ENCODE measurements at regions not wholly inside any gene's neighbourhood (a gene's known extent, or its start where the extent isn't known, plus 50 kb on each side); places are given as distances from the start of the nearest gene placed in this dataset.
A peak's percentile ranks its signal among the peaks of the same experiment; 100 is the strongest.

DNA sequence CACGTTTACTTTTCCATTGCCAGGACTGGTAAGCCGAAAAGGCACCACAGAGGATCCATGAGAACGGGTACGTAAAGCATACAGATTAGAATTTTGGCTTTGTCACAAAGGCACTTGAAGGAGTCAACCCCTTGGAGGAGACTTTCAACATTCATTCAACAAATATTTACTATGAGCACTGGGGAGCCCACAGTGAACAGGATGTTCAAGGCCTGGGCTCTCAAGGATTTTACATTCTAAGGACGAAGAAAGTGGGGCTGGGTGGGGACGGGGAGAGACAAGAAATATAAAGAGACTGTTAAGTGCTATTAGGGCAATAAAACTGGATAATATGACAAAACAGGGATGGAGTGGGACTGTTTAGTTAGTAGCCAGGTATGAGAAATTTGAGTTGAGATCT is 66.0 kb downstream of the KLF4 start:
- no peaks in the 10 kb centered on the region for H3K36me3 ChIP-seq (ENCODE audit: insufficient read depth in 1 of 2, low read depth in 1 of 2)
- 87 to 94% (median 92%) methylated on average over 6 of the region's 6 CpGs for WGBS, 3 donors
- H3K4me1 ChIP-seq, result peaks cover 5% of the 10 kb centered on the region
- no peak overlapping the region for H3K27ac ChIP-seq
- H3K9me3 ChIP-seq, result no peaks in the 10 kb centered on the region
- TF ChIP-seq, protein P1, sequence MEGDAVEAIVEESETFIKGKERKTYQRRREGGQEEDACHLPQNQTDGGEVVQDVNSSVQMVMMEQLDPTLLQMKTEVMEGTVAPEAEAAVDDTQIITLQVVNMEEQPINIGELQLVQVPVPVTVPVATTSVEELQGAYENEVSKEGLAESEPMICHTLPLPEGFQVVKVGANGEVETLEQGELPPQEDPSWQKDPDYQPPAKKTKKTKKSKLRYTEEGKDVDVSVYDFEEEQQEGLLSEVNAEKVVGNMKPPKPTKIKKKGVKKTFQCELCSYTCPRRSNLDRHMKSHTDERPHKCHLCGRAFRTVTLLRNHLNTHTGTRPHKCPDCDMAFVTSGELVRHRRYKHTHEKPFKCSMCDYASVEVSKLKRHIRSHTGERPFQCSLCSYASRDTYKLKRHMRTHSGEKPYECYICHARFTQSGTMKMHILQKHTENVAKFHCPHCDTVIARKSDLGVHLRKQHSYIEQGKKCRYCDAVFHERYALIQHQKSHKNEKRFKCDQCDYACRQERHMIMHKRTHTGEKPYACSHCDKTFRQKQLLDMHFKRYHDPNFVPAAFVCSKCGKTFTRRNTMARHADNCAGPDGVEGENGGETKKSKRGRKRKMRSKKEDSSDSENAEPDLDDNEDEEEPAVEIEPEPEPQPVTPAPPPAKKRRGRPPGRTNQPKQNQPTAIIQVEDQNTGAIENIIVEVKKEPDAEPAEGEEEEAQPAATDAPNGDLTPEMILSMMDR (IDR thresholded peaks at IDR 0.05), result no peak
- ATAC-seq, result no peak
- intact Hi-C loops (cut with DNase I), result no loop called here
- no peak overlapping the region for H3K4me3 ChIP-seq
- no peak for DNase-seq
- H3K27me3 ChIP-seq (ENCODE audit: insufficient read depth in 3 of 3, low read length in 2 of 3), result no peaks in the 10 kb centered on the region

DNA sequence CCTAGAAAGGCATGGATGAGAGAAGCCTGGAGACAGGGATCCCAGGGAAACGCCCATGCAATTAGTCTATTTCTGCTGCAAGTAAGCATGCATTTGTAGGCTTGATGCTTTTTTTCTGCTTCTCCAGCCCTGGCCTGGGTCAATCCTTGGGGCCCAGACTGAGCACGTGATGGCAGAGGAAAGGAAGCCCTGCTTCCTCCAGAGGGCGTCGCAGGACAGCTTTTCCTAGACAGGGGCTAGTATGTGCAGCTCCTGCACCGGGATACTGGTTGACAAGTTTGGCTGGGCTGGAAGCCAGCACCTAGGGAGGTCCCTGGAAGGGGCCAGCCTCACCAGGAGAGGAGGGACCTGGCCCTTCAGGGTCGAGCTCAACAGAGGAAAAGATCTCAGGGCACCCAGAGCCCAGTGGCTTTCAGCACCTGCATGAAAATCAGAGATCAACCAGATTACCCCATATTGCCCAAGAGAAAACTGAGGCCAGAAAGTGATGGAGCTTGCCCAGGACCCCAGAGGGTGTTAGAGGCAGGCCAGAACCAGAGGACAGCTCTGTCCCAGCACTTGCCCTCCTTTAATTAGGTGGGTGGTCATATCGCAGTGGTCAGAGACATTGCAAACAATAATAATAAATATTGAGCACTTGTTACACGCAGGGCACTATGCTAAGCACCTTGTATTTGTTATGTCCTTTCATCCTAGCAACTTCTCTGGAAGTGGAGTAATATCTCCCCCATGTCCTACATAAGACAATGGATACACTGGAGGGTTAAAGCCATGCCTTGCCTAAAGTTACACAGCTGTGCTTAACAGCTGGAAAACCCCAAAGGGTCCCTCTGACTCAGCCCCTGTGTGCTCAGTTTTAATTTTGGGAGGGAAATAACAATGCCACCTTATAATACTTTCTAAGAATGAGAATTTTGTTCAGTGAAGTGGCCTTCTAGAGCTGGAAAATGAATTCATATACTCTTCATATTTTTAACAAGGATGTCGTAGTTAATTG is 67.1 kb downstream of the KLF4 start:
- H3K27me3 ChIP-seq (ENCODE audit: insufficient read depth in 3 of 3, low read length in 2 of 3), result no peaks in the 10 kb centered on the region
- no peaks in the 10 kb centered on the region for H3K36me3 ChIP-seq (ENCODE audit: insufficient read depth in 1 of 2, low read depth in 1 of 2)
- H3K4me1 ChIP-seq, result peaks cover 5% of the 10 kb centered on the region
- H3K9me3 ChIP-seq, result no peaks in the 10 kb centered on the region
- H3K27ac ChIP-seq, result no peak overlapping the region
- WGBS, 3 donors, result 30 to 41% (median 33%) methylated on average over 9 of the region's 9 CpGs
- TF ChIP-seq, protein P1 (IDR thresholded peaks at IDR 0.05), result peak; percentile 38
- no peak overlapping the region for H3K4me3 ChIP-seq
- peak in 3 of 4 donors; percentile 55 to 67 (median 61) for ATAC-seq
- DNase-seq, result peak; percentile 63 to 77
- intact Hi-C loops (cut with DNase I), result no loop called here

DNA sequence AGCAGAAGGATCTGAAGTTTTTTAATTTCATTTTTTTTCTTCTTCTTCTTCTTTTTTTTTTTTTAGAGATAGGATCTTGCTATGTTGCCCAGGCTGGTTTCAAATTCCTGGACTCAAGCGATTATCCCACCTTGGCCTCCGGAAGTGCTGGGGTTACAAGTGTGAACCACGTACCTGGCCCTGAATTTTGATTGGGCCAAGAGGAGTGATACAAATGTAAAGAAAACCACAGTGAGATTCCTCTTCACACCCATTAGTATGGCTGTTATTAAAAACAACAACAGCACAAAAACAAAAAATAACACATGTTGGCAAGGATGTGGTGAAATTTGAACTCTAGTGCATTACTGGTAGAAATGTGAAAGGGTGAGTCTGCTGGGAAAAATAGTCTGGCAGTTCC is 79.1 kb downstream of the KLF4 start:
- Histone ChIP-seq H3K4me3 (no peak overlapping the region), H3K36me3 (ENCODE audit: insufficient read depth in 1 of 2, low read depth in 1 of 2) (no peaks in the 10 kb centered on the region), H3K27ac (no peak overlapping the region), H3K27me3 (ENCODE audit: insufficient read depth in 3 of 3, low read length in 2 of 3) (no peaks in the 10 kb centered on the region), H3K9me3 (no peaks in the 10 kb centered on the region), H3K4me1 (no peaks in the 10 kb centered on the region)
- ATAC-seq, result no peak
- 84 to 95% (median 84%) methylated on average over 3 of the region's 3 CpGs for WGBS, 3 donors
- intact Hi-C loops (cut with DNase I), result no loop called here
- TF ChIP-seq, protein P1 (IDR thresholded peaks at IDR 0.05), result no peak
- DNase-seq, result no peak

DNA sequence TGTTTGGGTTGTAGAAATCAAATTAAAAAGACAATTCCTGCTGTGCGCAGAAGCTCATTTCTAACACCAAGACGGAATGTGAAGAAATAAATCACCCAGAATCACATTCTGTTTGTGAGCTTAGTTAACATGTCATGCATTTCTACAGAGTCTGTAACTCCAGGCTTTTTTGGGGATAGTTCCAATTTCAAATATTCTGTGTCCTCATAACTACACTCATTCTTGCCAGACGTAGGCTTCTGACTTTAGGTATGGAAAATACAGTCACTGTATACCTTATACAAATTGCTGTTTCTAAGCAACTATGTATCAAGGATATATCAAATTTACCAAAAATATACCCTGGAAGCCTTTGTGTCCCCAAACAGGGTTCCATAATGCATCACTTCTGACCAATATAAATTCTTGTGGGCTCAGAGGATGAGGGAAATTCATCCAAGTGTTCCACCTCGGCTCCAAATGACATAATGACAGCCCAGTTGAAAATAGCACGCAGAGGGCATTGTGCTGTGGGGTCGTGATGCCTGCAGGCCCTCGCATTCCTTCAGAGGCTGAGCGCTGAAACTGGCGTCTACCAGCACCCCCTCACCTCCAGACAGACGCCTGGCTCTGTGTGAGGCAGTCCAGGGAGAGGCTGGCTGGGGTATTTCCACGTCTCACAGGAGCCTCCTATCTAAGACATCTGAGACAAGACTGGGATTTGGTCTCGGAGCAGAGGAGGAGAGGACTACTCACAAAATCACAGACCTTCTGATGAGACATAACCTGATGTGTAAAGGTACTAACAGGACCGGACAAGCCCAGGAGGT is 79.8 kb downstream of the KLF4 start:
- no peak overlapping the region for H3K4me3 ChIP-seq
- 64 to 69% (median 67%) methylated on average over 13 of the region's 13 CpGs for WGBS, 3 donors
- no peaks in the 10 kb centered on the region for H3K4me1 ChIP-seq
- no peaks in the 10 kb centered on the region for H3K27me3 ChIP-seq (ENCODE audit: insufficient read depth in 3 of 3, low read length in 2 of 3)
- DNase-seq (no peak), ATAC-seq (no peak)
- TF ChIP-seq, protein P1 (IDR thresholded peaks at IDR 0.05), result no peak
- H3K36me3 ChIP-seq (ENCODE audit: insufficient read depth in 1 of 2, low read depth in 1 of 2), result no peaks in the 10 kb centered on the region
- no peak overlapping the region for H3K27ac ChIP-seq
- no peaks in the 10 kb centered on the region for H3K9me3 ChIP-seq
- intact Hi-C loops (cut with DNase I), result no loop called here

Data from psoas muscle (tissue), 7 donors.